Breast epithelium (tissue), 3 donors: ENCODE measurements at regions not wholly inside any gene's neighbourhood (a gene's known extent, or its start where the extent isn't known, plus 50 kb on each side); places are given as distances from the start of the nearest gene placed in this dataset.

ENCODE experiments used
- CTCF ChIP-seq, 3 donors: fragments of 450-650 bp; IDR thresholded peaks; one replicate each; pipeline ENCODE4 v1.5.1; 2016 to 2017; ENCODE audit warnings: antibody characterized with exemption in 3 of 3, mild to moderate bottlenecking in 3 of 3, moderate library complexity in 3 of 3
- POLR2A ChIP-seq: fragments of 450-650 bp; IDR thresholded peaks from one replicate; pipeline ENCODE4 v1.6.1; 2016; ENCODE audit warnings: antibody characterized with exemption, mild to moderate bottlenecking, moderate library complexity
- POLR2AphosphoS5 ChIP-seq, 3 donors: sonication (generic); formaldehyde crosslinking; IDR thresholded peaks; one replicate each; pipeline ENCODE4 v1.6.1; 2017; ENCODE audit warnings: antibody characterized with exemption in 3 of 3

- TF ChIP-seq CTCF (IDR thresholded peaks at IDR 0.05) (no peak), POLR2AphosphoS5 (IDR thresholded peaks at IDR 0.05) (no peak), POLR2A (no peak)
These were observed 1026.3 kb downstream of the CDH9 start for GRCh38 chr5:26012078-26012477.
